Inflammatory macrophage treated with lipopolysaccharide for 4 hours (primary cell): ENCODE measurements at regions not wholly inside any gene's neighbourhood (a gene's known extent, or its start where the extent isn't known, plus 50 kb on each side); places are given as distances from the start of the nearest gene placed in this dataset.

Source experiments
- DNase-seq: peaks from one replicate; pipeline ENCODE4 v3.0.0-alpha.2; 2020

DNA sequence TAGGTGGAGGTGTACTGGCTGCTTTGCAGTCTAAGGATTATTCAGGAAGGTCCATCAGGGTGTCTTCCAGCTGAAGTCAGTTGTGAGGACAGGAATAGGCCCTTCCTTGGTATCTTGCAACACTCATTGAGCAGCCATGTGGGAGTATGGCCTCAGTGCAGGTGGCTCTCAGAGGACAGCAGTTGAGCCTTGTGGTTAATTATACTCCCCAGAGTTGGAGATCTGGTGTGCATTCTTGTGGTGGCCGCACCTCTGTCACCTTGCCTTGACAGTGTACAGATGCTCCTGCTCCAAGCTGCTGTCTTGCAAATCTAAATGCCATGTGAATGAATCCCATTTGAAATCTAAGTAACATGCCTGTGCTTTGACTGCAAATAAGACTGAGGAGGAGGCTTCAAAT, 339.9 kb upstream of the BCHE start:
- DNase-seq: no peak

DNA sequence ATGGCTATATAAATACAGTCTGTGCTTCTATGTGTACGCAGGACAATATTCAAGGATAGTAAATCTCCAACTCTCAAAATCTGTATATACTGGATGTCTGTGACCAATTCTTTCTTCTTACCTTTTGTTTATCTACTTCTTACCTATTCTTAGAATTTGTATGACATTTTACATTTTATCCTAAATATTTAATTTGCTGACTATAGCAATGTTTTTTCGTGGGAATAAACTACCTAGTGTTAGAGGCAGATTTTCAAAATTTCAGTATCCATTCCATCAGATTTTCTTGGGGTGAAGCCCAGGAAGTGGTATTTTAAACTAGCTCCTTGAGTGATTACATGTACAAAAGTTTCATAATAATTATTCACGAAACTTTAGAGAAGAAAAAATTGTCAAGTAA, 334.5 kb upstream of the BCHE start:
- no peak for DNase-seq

DNA sequence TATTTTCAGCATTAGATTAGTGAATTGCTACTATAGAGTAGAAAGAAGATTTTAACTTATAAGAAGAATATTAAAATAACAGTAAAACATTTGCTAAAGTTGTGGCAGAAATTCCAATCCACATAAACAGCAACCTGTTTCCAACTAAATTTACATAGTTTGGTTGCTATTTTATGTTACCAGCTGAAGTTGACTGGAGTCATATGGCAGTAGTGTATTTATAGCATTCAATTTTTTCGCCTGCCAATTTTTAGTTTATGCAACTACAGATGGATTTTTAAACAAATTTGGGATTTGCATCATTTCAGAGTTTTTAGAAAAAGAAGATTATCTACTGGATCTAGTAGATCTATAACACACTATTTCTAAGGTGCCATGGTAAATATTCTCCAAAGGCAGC, 332.5 kb upstream of the BCHE start:
- no peak for DNase-seq

DNA sequence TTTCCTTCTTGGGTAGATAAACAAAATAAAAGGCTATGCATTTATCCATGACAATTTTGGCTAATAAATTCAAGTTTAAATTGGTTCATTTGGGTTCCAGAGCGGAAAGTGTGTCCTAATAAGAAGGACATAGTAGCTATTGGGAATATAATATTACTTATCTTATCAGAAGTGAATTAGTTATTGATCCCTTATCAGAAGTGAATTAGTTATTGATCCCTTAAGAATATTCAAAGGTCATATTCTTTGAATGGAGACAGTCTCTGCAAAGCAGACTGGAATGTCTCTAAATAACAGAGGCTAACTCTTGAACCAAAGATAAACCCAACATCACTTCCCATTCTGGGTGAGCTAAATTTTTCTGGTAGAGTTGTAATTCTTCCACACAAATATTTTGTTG, 290.7 kb upstream of the BCHE start:
- no peak for DNase-seq

DNA sequence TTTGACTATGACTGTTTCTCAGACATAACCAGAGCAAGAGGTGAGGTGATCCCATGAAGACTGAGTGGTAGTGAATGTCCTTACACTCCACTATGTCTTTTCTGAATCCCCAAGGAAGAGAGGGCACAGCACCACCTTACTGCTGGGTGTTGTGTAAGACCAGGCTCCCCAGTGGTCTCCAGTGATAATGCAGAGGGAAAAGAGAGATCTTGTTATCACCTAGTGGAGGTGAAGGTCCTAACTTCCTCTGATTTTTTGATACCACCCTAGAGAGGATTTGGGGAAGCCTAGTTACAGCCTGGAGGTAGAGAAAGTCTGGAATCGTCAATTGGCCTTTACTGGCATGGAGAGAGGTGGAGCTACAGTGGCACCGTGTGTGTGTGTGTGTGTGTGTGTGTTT, 288.0 kb upstream of the BCHE start:
- DNase-seq: no peak

DNA sequence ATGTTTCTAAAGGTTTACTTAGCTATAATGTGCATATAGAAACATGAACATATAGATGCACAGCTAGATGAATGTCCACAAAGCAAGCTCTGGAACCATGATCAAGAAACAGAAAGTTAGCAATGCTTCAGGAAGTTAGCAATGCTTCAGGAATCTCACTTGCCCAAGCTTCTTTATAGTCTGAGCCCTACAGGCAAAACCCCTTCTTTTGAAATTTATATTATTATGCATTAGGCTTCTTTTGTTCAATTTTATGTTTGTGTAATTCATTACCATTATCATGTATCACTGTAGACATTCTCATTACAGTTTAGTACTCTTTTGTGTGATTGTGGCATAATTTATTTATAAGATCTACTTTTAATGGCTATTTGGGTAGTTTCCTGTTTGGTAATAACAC, 286.4 kb upstream of the BCHE start:
- DNase-seq: no peak

DNA sequence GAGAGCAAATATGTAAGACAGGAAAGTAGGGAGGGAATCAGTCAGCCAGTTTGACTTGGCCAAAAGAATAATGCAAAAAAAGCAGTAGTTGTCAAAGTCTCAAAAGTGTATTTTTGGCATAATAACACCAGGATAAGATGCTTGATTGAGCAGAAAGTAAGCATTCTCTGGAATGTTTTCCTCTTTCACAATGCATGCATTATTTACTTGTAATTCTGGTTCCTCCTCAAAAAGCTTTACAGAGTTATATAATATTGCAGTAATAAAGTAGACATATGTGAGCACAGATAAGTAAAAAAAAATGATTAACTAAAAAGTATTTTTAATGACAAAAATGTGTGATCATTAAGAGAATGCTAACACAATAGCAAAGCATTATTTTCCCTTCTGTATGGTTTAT, 285.9 kb upstream of the BCHE start:
- DNase-seq: no peak

DNA sequence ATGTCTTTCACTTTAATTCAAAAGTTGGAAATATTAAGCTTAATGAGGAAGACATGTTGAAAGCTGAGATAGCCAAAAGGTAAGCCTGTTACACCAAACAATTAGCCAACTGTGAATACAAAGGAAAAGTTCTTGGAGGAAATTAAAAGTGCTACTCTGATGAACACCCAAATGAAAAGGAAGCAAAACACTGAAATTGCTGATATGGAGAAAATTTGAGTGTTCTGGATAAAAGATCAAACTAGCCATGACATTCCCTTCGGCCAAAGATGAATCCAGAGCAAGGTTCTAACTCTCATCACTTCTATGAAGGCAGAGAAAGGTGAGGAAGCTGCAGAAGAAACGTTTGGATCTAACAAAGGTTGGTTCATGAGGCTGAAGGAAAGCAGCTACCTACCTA, 280.8 kb upstream of the BCHE start:
- no peak for DNase-seq

DNA sequence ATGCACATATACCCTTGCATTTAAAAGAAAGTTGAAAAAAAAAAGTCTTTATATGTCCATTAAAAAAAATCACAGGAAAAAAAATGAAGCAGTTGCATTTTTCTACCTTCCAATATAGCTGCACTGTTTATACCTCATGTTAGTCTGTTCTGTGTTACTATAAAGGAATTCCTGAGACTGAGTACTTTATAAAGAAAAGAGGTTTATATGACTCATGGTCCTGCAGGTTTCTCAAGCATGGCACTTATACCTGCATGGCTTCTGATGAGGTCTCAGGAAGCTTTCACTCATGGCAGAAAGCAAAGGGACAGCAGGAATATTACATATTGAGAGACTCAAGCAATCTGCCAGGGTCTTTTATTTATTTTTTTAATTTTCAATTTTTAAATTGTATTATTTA, 277.2 kb upstream of the BCHE start:
- no peak for DNase-seq

DNA sequence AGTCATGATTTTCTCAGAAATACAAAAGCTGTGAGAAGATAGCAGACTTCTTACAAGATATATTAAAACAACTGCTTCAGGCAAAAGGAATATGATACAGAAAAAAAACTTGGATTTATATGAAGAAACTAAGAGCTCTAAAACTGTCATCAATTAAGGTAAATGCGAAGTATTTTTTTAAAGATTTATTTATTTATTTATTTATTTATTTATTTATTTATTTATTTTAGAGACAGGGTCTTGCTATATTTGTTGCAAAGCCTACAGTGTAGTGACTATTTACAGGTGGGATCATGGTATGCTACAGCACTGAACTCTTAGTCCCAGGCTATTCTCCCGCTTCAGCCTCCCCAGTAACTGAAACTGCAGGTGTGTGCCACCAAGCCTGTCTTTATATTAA, 274.3 kb upstream of the BCHE start:
- no peak for DNase-seq

DNA sequence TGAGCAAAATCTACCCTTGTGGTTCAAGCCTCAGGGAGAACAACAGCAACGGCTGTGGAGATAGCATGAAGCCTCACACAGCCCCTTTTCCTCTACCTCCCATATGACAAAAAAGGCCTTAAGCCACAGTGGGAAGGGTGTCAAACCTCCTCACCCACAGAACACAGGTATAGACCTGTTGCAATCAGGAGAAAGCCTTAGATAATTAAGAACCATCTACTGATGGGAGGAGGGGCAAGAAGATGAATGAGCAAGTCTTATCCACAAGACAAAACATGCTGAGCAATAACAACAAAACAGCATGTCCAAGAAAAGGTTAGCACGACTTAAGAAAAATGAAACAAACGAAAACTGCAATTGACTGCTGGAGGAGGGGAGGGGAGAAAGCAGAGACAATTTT, 272.9 kb upstream of the BCHE start:
- no peak for DNase-seq

DNA sequence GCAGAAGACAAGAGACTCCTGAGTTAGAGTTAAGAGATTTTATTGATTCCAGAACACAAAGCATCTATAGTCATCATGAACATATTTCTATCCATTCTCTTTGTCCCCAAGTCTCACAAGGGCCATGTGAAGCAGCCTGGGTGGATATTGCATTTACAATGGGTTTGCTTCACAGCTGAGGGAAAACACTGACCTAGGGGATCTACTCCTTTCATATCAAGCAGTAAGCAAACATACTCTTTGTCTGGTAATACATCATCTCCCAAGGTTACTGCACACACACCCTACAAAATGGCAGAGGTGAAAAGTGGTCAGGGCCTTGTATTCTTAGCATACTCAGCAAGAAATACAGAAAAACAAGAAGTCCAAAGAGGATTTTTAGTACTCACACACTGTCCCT, 267.7 kb upstream of the BCHE start:
- DNase-seq: no peak

DNA sequence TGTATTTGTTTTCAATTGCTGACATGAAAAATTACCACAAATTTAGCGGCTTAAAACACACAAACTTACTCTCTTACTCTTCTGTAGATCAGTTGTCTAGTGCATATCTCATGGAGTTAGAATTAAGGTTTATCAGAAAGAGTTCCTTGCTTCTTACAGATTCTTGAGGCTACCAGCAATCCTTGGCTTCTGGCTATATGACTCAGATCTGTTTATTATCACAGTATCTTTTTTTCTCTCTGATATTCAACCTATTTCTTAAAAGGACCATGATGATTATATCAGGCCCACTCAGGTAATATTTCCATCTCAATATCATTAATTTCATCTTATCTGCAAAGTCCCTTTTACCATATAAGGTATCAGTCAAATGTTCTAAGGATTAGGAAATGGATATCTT, 263.5 kb upstream of the BCHE start:
- no peak for DNase-seq

DNA sequence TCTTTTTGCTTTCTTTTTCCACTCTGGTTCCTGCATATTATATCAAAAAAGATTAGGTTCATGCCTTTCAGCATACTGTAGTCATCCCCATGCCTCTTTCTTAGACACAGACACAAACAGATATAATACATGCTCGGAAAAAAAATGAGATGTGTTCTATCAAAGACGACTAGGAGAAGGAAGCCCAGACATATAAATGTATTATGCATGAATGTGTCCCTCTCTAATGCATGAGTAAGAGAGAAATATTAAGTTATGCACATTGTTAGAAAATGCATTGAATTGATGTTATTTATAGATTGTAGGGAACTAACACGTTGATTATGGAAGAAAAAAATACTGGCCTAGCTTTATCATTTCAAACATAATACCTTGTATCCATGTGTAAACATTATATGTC, 252.4 kb upstream of the BCHE start:
- DNase-seq: no peak

DNA sequence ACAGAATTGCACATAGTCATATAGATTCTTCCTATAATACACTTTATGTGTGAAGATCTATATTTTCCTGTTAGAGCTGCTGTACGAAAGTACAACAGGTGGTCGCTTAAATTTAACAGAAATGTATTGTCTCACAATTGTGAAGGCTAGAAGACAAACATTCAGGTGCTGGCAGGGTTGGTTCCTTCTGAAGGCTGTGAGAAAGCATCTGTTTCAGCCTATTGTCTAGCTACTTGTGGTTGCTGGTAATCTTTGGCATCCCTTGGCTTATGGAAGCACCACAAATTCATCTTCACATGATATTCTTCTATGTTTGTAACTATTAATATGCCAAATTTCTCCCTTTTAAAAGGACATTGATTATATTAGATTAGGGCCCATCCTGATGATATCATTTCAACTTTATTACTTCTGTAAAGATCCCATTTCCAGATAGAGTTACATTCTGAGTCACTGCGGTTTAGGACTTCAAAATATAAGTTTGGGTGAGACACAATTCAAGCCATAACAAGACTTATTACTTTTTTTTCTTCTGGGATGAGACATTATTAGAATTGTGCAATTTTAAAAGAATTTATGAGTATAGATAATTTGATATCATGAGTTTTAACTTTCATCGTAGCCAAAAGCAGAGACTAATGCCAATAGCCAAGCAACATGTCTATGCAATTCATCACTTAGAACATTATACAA, 248.1 kb upstream of the BCHE start:
- no peak for DNase-seq

DNA sequence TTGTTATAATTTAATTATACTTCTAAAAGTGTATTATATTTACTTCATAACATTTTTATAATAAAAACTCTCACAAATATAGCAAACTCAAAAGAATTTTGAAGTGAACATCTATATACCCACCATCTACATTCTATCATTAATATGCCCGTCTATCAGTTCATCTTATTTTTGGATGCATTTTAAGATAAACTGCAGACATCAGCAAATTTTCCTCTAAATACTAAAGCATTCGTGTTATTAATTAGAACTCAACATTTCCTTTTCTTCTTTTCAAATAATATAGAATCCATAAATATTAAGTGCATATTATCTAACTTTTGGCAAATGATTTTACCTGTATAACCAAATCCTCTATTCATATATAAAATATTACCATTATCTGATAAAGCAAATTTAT, 242.9 kb upstream of the BCHE start:
- no peak for DNase-seq

DNA sequence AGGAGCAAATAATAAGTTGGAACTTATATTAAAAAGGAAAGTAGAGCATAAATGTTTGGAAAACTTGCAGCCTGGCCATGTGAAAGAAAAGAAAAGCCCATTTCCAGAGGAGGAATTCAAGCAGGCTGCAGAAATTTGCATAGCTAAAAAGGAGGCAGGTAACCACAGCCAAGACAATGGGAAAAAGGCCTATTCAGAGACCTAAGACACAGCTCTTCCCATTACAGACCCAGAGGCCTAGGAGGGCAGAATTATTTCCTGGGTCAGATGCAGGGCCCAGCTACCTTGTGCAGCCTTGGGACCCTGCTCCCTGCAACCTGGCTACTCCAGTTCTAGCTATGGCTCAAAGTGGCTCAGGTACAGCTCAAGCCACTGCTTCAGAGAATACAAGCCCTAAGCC, 234.6 kb upstream of the BCHE start:
- DNase-seq: no peak

DNA sequence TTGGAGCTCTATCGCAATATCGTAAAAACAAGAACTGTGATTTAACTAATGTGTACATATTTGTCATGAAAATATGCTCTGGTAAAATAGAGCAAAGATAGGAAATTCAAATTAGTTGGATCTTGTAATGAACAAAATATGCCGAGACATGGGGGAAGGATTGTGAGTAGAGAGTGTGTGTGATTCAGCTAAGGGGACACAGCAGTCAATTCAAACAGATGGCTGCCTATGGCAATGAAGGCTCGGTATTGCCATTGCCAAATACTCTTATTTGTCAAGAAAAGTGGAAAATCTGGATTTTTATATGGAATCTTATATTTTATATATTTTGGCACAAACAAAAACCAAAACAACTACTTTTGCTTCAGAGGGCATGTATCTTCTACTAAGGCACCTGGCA, 227.3 kb upstream of the BCHE start:
- no peak for DNase-seq

DNA sequence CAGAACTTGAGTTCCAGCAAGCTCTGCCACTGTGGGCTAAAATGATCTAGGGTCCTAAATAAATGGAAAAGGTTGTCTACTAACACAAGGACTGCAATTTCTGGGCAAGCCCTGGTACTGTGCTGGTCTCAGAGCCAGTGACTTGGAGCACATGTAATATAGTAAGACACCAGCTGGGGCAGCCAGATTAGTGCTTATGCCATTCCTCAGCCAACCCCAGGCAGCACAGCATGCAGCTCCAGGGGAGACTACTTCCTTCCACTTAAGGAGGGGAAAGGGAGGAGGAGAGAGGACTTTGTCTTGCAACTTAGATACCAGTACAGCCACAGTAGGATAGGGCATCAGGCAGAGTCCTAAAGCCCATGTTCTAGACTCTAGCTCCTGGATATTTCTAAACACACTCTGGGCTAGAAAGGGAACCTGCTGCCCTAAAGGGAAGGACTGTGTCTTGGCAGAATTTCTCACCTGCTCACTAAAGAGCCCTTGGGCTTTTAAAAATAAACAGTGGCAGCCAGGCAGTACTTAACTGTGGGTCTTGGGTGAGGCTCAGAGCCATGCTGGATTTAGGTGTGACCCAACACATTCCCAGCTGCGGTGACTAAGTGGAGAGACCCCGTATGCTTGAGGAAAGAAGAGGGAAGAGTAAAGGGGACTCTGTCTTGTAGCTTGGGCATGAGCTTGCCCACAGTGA, 223.7 kb upstream of the BCHE start:
- DNase-seq: no peak

DNA sequence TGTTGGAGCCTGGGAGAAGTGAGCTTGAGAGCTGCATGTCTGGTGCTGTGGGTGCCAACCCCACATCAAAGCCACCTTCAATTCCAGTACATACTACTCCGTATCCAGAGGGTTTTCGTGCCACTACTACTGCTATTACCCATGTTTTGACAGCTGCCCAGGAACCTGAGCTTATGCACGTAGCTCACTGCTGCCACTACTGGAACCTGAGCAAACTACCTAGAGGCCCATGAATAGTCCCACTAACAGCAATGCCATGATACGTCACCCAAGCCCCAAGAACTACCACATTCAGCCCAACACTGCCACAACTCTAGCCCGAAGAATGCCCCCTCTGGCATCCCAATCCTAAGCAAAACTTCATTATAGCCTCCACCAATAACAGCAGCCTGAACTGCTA, 215.2 kb upstream of the BCHE start:
- DNase-seq: no peak

DNA sequence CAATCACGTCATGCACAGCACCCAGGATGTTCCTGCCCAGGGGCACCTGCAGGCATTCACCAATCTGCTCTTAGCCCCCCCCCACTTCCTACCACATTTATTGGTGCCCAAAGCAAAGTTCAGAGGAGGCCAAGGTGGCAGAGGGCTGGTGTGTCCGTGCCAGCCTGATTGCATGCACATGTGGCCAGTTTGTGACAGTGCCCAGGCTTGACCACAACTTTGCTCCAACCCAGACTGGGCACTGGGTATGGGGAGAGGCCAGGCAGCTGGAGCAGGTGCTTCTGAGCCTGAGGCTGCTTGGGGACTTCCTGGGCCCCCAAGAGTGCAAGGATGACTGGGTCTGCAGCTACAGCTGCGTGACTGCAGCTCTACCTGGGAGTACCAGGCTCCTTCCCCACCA, 192.3 kb upstream of the BCHE start:
- no peak for DNase-seq

DNA sequence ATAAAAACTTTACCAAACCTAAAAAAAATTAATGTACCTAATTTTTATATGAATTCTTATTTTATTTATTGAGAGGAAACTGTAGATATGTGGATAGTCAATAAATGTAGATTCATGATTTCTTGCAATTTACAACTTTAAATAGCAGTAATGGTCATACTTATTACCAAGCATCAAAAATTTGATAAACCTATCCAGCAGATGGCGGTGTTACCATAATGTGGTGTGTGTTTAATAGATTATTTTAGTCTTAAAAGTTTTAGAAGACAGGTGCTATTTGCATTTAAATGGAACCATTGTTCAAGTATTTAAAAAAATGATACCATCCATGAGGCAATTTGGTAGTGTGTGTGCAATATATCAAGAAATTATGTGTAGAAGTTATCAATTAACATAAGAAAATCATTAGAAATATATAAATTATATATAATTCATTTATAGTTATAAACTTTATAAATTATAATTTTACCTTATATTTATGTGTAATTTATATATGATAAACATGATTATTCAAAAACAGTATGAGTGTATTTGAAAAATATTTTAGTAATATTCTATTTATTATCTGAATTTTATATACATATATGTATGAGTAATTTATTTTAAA, 176.0 kb upstream of the BCHE start:
- peak; percentile 34 for DNase-seq

DNA sequence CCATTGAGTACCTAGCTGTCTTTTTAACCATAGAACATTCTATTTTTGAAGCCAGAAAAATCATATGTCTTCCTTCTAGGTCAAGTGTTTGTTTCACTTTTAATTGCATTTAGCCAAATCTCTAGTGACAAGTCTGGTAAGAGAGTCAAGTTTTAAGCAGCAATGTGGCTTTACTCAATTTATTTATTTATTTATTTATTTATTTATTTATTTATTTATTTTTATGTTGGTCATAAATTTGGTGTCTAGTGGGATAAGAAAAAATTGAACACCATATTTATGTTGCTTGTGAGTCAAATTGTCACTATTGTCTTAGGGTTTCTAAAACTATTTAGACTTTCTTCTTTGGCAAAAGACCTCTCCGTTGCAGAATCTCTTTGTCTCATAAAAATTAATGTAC, 174.5 kb upstream of the BCHE start:
- DNase-seq: no peak

DNA sequence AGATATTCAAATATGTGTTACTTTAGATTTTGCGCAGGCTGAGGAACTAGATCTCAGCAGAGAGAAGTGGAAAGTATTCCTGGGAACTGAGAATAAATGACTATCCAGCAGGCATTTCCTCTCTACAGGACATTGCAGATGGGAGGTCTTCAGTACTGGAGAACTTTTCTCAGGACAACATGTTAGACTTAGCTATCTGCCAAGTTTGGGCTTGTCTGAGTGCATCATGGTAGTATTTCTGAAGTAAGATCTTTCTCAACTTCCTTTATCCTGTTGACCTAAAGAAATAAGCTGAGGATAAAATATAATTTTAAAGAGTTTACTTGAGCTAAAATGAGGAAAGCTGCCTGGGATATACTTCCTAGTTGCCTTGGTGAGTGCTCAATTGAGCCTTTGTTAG, 167.9 kb upstream of the BCHE start:
- DNase-seq: no peak

DNA sequence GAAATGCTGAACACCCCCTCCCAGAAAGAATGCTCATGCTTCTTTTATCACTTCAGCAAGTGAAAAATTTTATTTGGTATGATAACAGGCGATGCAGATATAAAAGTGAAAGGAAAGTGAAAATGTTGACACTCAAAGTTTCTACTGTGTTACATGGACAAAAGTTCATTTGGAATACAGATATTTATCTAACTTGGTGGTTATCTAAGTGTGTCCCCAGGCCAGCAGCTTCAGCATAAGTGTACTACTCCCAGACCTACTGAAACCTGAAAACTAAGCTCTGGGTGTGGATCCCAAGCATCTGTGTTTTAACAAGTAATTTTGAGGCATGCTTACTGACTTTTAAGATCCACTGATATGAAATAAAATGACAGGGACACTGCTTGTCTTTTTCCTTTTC, 157.1 kb upstream of the BCHE start:
- DNase-seq: no peak
